NCI-H1436 treated with DMSO at 0.1 percent for 48 hours (cell line): ENCODE measurements at regions not wholly inside any gene's neighbourhood (a gene's known extent, or its start where the extent isn't known, plus 50 kb on each side); places are given as distances from the start of the nearest gene placed in this dataset.
A peak's percentile ranks its signal among the peaks of the same experiment; 100 is the strongest.

Experiments used
- DNase-seq: peaks from one replicate; lab custom pipeline; 2025; lab: John Stamatoyannopoulos, UW

DNA sequence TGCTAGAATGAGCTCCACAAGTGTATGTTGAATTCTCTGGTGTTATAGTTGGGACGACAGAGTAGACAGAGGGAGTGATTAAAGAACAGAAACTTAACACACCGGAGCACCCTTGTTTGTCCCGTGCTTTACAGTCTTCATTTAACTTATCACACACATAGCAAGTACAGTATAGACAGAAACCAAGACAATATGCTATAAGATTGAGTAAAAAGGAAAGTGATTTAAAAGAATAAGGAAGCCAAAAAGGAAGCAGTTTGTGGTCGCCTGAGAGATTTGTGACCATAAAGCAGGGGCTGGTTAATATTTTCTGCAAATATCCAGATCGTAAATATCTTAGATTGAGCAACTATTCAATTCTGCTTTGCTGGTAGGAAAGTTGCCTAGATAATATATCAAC lies 1128.4 kb downstream of the TSN start:
- no peak for DNase-seq

DNA sequence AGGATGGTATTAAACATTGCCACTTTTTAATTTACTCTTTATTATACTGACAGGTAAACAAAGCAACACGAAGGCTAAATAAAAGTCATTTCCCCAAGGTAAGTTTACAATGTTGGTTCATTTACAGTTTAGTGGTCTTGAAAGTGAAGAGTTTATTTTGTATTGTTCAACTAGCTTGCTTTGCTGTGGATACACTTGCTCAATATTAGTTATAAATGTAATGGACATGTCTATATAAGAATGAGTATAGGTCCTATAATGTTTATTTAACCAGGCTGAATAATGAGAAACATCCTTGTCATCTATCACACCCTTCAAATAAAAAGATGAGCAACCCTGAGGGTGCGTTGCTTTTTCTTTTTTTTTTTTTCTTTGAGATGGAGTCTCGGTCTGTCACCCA lies 1129.4 kb downstream of the TSN start:
- no peak for DNase-seq

DNA sequence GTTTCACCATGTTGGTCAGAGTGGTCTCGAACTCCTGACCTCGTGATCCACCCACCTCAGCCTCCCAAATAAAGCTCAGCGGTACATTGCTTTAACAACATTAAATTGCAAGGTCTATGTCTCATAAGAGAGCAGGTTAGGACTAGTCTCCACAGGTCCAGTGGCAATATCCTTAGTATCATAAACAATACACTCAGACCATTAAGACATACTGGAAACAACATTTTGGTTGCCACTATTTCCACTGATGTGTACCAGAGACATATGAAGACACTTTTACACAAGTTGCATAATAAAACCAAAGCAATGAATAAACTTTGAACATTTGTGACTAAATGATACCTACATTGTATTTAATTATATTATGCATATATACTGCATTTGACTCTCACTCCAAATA lies 1130.0 kb downstream of the TSN start:
- DNase-seq = no peak

DNA sequence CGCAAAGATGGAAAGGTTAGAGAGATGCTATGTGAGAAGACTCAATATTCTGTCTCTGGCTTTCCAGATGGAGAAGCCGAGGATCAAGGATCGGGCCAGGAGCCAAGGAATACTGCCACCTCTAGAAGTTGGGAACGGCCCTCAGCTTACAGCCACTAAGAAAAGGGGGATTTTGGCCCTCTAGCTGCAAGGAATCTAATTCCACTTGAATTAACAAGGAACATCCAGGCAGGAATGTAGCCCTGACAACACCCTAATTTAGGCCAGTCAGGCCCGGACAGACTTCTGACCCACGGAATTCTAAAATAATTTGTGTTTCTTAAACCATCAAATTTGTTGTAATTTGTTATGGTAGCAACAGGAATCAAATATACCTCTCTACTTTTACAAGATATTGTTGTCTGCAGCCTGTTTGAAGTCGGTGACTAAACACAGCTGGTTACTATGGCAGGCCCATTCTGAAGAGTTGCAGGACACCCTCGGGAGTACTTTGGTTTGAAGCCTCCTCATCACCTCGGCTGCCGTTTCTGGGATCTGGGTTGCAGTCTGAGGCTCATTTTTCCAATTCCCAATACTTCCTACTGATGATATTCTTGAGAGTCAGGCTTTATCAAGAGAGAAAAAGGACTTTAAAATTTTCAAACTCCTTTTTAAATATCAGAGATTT lies 1131.2 kb downstream of the TSN start:
- peak; percentile 11 for DNase-seq

DNA sequence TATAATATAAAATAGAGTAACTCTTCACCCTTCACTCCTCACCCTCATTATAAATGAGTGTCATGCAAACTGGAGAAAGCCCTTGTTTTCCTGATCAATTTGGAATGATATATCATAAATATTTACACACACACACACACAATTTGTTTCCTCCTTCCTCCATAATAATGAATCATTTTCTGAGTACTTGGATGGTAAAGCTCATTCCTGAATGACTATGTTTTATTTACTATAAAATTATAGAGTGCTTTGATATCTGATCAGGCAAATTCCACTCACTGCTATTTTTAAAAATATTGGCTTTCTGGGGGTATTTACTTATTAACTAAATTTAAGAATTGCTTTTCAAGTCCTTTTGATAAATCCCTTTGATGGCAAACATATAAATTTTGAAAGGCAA lies 1125.5 kb upstream of the CNTNAP5 start:
- no peak for DNase-seq

DNA sequence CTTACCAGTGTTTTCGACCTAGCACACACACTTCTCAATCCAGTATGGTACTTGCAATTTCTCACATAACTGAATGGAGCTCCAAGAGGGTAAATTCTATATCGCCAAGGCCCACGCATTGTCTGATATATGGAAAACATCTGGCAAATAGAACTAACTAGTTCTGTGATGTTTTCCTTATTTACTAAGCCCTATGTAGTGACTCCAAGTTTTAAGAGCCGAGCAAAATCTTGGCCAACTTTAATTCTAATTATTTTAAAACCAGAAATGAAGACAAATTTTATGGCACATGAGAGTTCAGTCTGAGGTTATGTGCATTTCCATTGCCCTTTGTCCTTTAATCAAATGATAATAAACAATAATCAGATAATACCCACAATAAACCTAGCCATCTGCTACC lies 1119.7 kb upstream of the CNTNAP5 start:
- no peak for DNase-seq

DNA sequence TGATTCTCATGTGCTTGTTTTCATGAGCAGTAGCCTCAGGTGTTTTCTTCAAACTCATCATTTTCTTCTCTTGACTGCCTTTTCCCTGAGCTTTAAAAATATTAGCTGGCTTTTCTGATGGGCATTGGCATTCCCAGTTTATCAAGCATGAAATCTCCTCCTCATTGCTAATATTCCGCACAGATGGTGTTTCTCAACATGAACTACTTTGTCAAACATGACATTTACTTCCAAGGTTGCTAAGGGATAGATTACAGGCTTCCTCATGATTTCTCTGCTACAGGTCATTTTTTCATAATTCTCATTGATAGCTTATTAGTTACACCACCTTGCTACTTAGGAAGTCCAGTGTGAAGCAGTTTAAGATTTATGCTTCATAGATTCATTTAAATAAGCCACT lies 1116.9 kb upstream of the CNTNAP5 start:
- no peak for DNase-seq

DNA sequence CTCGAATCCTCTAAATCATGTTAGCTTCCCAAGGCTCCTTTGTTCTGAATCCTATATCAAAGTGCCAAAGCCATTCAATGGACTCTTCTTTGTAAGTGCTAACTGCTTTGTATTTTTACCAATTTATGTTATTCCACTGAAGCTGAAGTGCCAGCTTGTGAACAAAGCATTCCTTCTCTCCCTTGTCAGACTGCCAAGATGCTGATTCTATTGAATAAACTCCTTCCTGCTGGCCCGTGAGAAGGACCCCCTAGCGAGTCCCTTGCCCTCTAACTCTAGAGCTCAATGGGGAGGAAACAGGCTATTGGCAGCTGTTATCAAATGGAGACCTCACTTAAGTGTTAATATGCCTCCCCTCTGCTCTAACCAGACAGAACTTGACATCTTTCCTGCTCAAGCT lies 1097.9 kb upstream of the CNTNAP5 start:
- no peak for DNase-seq

DNA sequence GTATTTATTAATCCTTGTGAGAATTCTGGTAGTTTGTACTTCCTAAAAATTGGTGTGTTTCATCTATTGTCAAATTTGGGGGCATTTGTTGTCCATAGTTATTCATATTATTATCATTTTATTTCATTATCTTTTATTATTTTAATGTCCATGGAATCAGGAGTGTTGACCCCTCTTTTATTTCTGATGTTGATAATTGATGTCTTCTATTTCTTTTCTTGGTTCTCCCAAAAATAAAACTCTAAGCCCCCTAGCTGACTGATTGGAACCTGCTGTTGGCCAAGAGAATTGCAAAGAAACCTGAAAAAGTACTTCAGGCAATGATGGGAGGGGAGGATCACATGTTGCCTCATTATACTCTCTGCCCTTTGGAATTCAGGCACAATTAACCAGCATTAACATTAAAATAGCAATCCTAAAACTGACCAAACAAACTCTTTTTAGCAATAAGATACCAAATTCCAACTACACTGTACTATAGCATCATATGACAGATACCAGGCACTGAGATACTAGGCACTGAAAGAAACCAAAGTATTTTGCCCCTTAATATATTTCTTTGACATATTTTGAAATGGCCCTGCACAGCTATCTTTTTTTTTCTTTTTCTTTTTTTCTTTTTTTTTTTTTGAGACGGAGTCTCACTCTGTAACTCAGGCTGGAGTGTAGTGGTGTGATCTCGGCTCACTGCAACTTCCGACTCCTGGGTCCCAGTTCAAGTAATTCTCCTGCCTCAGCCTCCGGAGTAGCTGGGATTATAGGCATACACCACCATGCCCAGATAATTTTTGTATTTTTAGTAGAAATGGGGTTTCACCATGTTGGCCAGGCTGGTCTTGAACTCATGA lies 1097.2 kb upstream of the CNTNAP5 start:
- DNase-seq = no peak

DNA sequence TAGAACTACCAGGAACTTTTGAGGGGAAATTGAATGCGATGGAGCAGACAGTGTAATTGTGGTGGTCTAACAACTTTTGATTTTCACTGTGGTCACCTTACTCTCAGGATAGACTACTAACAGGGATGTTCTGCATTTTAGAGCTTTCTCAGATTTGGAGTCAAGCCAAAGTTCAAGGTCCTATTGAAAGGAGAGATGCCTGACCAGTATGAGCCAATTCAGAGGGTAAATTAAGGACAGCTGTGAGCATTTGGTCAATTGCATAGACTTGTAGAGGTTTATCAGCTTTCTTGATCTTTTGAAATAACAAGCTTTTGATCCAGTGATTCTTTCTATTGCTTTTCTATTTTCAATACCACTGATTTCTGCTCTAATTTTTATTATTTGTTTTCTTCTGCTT lies 1095.7 kb upstream of the CNTNAP5 start:
- no peak for DNase-seq

DNA sequence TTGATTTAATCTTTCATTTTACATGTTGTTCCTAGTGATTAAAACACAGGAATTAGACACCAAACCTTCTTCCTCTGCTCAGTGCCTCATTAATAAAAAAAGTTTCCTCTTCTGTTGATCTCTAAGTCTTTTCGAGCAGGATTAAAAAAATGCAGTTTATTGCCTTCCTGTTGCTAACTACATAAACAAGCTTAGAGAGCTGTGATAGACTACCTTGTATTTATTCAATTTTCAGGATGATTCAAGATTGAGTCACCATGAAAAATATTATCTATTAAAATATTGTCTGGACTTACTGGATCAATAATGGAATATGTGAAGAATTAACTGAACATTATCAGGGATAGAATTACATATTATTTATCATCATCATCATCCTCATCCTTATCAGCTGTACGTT lies 1089.6 kb upstream of the CNTNAP5 start:
- no peak for DNase-seq

DNA sequence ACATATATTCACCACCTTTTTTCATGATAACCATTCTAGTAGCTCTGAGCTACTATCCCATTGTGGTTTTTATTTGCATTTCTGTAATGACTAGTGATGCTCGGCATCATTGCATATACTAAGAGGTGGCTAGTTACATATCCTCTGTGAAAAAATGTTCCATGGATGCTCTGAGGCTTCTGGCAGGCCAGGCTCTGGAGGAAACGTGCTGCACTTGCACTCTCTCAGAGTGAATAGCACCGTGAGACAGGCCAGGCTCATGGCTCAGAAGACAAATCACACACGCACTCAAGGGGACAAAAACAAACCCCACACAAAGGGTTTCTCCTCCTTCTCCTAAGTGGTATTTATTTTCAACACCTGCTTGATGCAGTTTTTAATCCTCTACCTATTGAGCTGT lies 1085.3 kb upstream of the CNTNAP5 start:
- DNase-seq = no peak

DNA sequence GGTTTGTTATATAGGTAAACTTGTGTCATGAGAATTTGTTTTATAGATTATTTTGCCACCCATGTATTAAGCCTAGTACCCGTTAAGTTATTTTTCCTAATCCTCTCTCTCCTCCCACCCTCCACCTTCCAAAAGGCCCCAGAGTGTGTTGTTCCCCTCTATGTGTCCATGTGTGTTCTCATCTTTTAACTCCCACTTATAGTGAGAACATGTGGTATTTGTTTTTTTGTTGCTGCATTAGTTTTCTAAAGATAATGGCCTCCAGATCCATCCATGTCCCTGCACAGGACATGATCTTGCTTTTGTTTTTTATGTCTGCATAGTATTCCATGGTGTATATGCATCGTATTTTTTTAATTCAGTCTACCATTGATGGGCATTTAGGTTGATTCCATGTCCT lies 1075.6 kb upstream of the CNTNAP5 start:
- no peak for DNase-seq

DNA sequence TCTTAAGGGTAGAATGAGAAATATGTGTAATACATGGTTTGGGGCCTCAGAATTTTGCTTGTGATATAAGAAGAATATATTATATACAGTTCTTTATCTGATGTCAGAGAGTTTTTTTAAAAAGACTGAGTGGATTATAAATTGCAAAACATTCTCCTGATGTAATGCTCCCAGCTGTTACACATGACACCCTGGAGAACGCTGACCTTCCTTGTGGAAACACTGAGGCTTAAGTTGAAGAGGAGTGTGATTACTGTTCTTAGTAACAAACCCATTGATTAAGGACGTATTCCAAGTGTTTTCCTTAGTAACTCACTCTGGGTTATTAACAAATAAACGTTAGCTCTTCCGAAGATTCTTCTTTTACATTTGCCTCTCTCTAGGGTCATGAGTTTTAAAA lies 1069.3 kb upstream of the CNTNAP5 start:
- DNase-seq = no peak

DNA sequence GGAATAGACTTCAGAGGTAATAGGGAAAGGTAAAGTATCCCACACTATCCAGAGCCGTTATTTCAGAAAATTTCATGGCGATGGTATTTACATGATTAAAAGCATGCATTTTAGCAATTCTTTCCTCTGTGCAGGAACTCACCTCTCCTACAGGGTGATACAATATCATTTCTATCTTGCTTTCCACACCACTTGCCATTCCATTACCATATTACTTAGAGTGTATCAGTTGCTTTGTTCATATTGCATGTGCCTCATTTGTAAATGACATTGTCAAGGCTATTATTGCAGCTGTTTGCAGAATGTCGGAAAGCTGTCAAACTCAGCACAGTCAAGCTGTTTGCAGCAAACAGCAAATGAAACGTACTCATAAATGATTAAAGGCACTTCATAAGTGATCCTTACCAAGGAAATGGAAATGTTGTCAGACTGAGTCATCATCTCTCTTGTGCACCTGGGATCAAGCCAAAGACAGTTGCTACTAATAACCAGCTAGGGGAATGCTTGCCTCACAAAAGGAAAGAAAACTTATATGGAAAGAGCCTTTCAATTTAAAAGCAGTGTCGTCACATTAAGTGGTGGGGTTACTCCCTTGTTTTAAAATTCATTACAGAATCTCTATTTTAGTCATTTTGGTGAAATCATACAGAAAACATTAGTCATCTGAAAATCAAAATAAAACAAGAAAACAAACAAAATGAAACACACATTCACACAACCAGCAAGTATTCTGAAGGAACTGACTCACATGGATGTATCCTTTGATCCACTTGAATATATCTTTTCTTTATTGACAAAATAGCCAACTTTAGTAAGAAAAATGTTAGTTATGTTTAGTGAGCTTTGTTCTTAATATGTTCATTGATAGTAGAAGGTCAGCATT lies 1064.1 kb upstream of the CNTNAP5 start:
- DNase-seq = peak; percentile 96

DNA sequence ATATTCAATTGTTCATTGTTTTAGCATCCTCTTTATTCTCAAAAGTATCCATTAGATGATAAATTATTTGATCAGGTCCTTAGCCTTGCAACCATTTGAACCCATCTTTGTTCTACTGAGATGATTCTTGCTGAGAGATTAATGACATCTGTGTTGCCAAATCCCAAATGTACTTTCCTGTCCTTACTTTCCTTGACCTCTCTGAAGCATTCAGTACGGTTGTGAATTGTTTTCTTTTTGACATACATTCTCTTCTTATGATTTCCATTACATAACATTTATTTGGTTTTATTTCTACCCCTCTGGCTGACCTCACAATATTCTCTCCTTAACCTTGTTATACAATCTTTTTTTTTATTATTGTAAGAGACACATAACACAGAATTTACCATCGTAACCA lies 1058.6 kb upstream of the CNTNAP5 start:
- no peak for DNase-seq

DNA sequence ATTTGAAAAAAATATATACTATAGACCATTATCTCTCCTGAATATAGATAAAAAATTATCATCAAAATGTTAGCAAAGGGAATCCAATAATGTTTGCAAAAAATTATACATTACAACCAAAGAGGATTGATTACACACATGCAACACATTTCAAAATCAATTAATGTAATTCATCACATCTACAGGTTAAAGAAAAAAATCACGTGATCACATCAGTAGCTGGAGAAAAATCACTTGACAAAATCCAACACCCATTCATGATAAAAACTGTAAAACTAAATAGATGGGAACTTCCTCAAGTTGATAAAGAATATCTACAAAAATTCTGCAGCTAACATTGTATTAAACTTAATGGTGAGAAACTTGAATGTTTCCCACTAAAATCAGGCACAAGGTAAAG lies 1047.5 kb upstream of the CNTNAP5 start:
- no peak for DNase-seq

DNA sequence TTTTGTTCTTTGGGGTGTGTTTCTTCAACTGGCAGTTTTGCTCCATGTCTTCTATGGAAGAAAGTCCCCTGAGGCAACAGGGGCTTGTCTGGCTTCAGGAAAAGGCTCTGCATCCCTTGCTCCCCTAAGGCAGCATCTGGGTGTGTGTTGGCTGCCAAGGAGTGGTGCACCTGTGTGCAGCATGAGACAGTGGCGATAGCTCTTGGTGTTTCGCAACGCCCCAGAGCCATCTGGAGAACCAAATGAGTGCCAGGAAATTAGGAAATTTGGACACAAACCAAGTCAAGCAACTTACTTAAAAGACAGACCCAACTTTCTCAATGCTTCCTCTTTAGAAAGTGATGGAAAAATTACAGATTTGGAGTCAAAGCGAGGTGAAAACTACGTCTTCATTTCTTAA lies 1044.4 kb upstream of the CNTNAP5 start:
- DNase-seq = no peak

DNA sequence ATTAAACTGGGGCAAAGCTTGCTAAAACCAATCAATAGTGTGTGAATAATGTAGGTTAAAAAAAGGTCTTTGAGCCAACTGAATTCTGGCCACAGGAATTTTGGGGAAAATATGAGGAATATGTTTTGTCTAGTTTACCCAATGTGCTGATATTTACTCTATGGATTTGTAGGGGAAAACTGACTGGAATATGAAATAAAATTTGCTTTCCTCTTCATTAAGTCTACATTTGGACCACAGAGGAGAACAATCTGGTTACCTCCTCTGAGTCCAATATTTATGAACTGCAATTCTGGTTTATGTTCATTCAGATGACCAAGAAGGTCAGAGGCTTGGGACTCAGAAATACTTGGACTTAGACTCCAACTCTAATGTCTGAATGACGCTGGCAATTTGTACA lies 1042.2 kb upstream of the CNTNAP5 start:
- DNase-seq = no peak

DNA sequence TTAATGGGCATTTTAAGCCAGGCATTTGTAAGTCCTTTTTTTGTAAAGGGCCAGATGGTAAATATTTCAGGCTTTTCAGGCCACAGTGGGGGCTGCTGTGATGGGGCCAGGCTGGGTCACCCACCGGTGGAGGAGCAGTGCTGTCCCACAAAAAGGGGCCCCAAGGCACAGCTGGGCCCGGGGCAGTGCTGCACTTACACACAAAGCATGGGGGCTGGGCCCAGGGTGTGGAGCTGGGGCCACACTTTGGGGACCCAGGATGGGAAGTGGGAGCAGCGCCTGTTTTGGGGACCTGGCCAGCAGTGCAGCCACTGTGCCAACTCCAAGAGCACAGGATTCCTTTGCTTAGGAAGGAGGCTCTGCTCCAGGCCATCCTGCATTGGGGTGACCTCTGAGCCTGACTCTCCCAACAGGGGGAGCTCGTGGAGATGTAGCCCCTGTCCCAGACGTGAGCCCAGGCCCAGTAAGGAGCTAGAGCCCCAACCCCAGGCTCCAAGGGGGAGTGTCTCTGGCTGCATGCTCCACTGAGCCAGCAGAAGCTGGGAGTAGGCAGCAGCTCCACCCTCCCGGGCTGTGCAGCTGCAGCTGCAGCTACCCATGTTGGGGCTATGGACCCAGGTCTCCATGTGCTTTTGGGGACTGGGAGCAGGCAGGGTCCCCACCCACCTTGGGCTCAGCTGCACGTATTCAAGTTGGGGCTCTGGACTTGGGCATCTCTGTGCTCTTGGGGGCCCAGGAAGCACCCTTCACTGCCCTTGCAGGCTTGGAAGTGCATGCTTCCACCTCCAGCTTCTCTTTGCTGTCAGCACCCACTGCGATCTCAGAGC lies 1036.5 kb upstream of the CNTNAP5 start:
- no peak for DNase-seq

DNA sequence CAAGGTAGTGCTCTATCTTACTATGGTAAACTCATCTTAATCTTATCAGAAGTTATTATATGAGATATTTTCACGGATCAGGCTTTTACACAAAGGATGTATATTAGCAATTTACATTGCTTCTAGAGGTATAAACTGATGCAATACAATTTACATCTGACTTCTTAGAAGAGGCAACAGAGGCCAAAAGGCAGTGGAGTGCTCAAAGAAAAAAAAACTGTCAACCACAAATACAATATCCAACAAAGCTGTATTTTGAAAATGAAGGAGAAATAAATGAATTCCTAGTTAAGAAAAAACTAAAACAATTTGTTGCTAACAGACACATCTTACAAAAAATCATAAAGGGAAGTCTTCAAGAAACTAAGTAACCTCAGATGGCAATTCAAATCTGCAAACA lies 1031.5 kb upstream of the CNTNAP5 start:
- no peak for DNase-seq

DNA sequence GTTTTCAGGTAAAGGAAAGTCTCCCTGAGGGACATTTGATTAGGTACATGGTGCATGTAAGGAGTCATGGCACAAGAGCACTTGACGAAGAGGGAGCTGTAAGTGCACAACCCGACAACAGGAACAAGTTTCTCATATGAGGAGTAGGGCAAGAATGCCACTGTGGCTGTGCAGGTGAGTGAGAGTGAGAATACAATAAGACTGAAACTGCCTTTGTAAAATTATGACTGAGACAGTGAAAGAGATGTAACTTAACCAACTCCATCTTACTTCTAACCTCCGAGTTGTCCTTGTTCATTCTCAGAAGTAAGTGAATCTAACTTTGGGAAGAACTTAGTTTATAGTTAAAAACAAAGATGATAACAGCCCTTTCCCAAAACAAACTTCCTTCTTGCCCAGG lies 1025.8 kb upstream of the CNTNAP5 start:
- no peak for DNase-seq
